HCT116 (cell line): ENCODE measurements at regions not wholly inside any gene's neighbourhood (a gene's known extent, or its start where the extent isn't known, plus 50 kb on each side); places are given as distances from the start of the nearest gene placed in this dataset.

Source experiments
- ATAC-seq: fragments of 200-7000 bp; cut with Tn5 transposase; 2 replicates; pipeline ENCODE4 v1.9.1; 2020; ENCODE audit warnings: mild to moderate bottlenecking, moderate library complexity
- BruUV-seq: library from RNA; stranded (reverse); fragments of 400-500 nt; replicated peaks from 2 replicates; lab custom pipeline; 2021; lab: Mats Ljungman, UMichigan
- CTCF ChIA-PET: fragments of 300-600 bp; sonication (Branson Sonifier 250); formaldehyde crosslinking; loops from one replicate; lab custom pipeline; 2021; ENCODE audit warnings: antibody characterized with exemption; lab: Charles Lee
- POLR2A ChIA-PET: fragments of 300-600, 350-600 bp; sonication (Branson Sonifier 250); formaldehyde crosslinking; loops from one replicate; lab custom pipeline; 2021; ENCODE audit warnings: antibody characterized with exemption; lab: Charles Lee
- RAD21 ChIA-PET, 2 experiments: fragments of 300-600 bp; sonication (Branson Sonifier 250); formaldehyde crosslinking; loops; one replicate each; lab custom pipeline; 2023; ENCODE audit warnings: low total read pairs in 2 of 2; ENCODE audit not compliant: uncharacterized antibody in 2 of 2, unreplicated experiment in 2 of 2, low non-redundant PET in 1 of 2; lab: Charles Lee
- DNase-seq: peaks from one replicate; pipeline ENCODE4 v3.0.0-alpha.2; 2010; ENCODE audit warnings: low read depth, low spot score
- H2AFZ ChIP-seq: fragments of 200-600 bp; shearing (Covaris generic), sonication (generic); 2 replicates; pipeline ENCODE4 v1.6.1; 2017; ENCODE audit warnings: low read depth, mixed run types, mixed read lengths, antibody characterized with exemption, low read length; ENCODE audit not compliant: poor library complexity, severe bottlenecking
- H3K27ac ChIP-seq: 2 replicates; pipeline ENCODE4 v1.5.1; 2012; ENCODE audit warnings: low read depth, low read length
- H3K27me3 ChIP-seq: fragments of 200-600 bp; sonication (generic); 2 replicates; pipeline ENCODE4 v1.6.1; 2016; ENCODE audit warnings: mixed run types, low read length, mixed read lengths; ENCODE audit not compliant: insufficient read depth
- H3K36me3 ChIP-seq, 2 experiments: fragments of 200-500 bp in 1 of 2; fragments of 200-600 bp in 1 of 2; sonication (Bioruptor generic) in 1 of 2; sonication (generic) in 1 of 2; 2 replicates each; pipeline versions ENCODE4 v1.5.1 to v1.6.1; 2014 to 2016; ENCODE audit warnings: low read length in 2 of 2, inconsistent platforms in 1 of 2, mixed read lengths in 1 of 2, mixed run types in 1 of 2; ENCODE audit not compliant: insufficient read depth in 2 of 2, control insufficient read depth in 1 of 2
- H3K4me1 ChIP-seq, 2 experiments: fragments of 200-600 bp in 1 of 2; sonication (generic) in 1 of 2; 2 replicates each; pipeline versions ENCODE4 v1.5.1 to v1.6.1; 2012 to 2017; ENCODE audit warnings: low read length in 2 of 2, inconsistent platforms in 1 of 2, mild to moderate bottlenecking in 1 of 2, mixed read lengths in 1 of 2, mixed run types in 1 of 2, moderate library complexity in 1 of 2; ENCODE audit not compliant: insufficient read depth in 2 of 2, control insufficient read depth in 1 of 2
- H3K4me2 ChIP-seq: fragments of 200-600 bp; sonication (generic); 2 replicates; pipeline ENCODE4 v1.6.1; 2017; ENCODE audit warnings: mixed run types, low read length, mixed read lengths
- H3K4me3 ChIP-seq, 2 experiments: fragments of 200-600 bp in 1 of 2; sonication (generic) in 1 of 2; replicated peaks in 1 of 2; 2 replicates each; pipeline ENCODE4 v1.5.1; 2011 to 2016; ENCODE audit warnings: low read length in 2 of 2, control low read depth in 1 of 2, low read depth in 1 of 2, mild to moderate bottlenecking in 1 of 2, mixed read lengths in 1 of 2, mixed run types in 1 of 2
- H3K79me2 ChIP-seq: fragments of 200-600 bp; sonication (generic); 2 replicates; pipeline ENCODE4 v1.6.1; 2017; ENCODE audit warnings: mild to moderate bottlenecking, mixed run types, low read length, moderate library complexity, mixed read lengths; ENCODE audit not compliant: insufficient read depth
- H3K9ac ChIP-seq: fragments of 200-600 bp; sonication (generic); 2 replicates; pipeline ENCODE4 v1.6.1; 2016; ENCODE audit warnings: low read length, mixed read lengths
- H3K9me2 ChIP-seq: fragments of 200-600 bp; sonication (generic), shearing (Covaris generic); 2 replicates; pipeline ENCODE4 v1.6.1; 2017; ENCODE audit warnings: mixed run types, mild to moderate bottlenecking, moderate library complexity; ENCODE audit not compliant: insufficient read depth
- H3K9me3 ChIP-seq, 2 experiments: fragments of 200-500 bp in 1 of 2; fragments of 200-600 bp in 1 of 2; sonication (Bioruptor generic) in 1 of 2; sonication (generic) in 1 of 2; 2 replicates each; pipeline ENCODE4 v1.6.1; 2014 to 2017; ENCODE audit warnings: low read length in 2 of 2, mixed read lengths in 2 of 2, inconsistent platforms in 1 of 2, low read depth in 1 of 2, mild to moderate bottlenecking in 1 of 2, mixed run types in 1 of 2, moderate library complexity in 1 of 2; ENCODE audit not compliant: control insufficient read depth in 1 of 2, insufficient read depth in 1 of 2
- H4K20me1 ChIP-seq: fragments of 200-600 bp; sonication (generic), shearing (Covaris generic); 2 replicates; pipeline ENCODE4 v1.6.1; 2017; ENCODE audit warnings: mixed run types, mild to moderate bottlenecking, moderate library complexity; ENCODE audit not compliant: insufficient read depth
- POLR2A ChIP-seq: IDR thresholded peaks from 2 replicates; pipeline ENCODE4 v1.7.0; 2011; ENCODE audit warnings: borderline replicate concordance; ENCODE audit not compliant: insufficient read depth, insufficient read length; ENCODE audit errors: extremely low read depth
- POLR2AphosphoS5 ChIP-seq: IDR thresholded peaks from 2 replicates; pipeline ENCODE4 v1.6.1; 2011; ENCODE audit warnings: mild to moderate bottlenecking, low read depth, low read length, moderate library complexity
- RAD21 ChIP-seq: IDR thresholded peaks from 2 replicates; pipeline ENCODE4 v1.6.1; 2012; ENCODE audit warnings: low read depth, mild to moderate bottlenecking
- REST ChIP-seq: IDR thresholded peaks from 2 replicates; pipeline ENCODE4 v1.6.1; 2012; ENCODE audit warnings: low read depth
- YY1 ChIP-seq: IDR thresholded peaks from 2 replicates; pipeline ENCODE4 v1.6.1; 2011; ENCODE audit warnings: low read length, low read depth, moderate library complexity, mild to moderate bottlenecking; ENCODE audit not compliant: insufficient replicate concordance; ENCODE audit errors: extremely low read depth
- ZBTB33 ChIP-seq: IDR thresholded peaks from 2 replicates; pipeline ENCODE4 v1.6.1; 2011; ENCODE audit warnings: mild to moderate bottlenecking, low read length, moderate library complexity; ENCODE audit not compliant: insufficient replicate concordance; ENCODE audit errors: extremely low read depth
- intact Hi-C: fragments of 100-400 bp; cut with micrococcal nuclease; formaldehyde crosslinking; loops from 2 replicates; pipeline ENCODE4 v1.10.0; 2022

GRCh38 chr16:86730597-86730996 lies 152.2 kb downstream of the FOXL1 start:
- CTCF ChIA-PET = interaction anchor here (0.9 kb wide), 1 partner anchor 30 kb away, joined by 3 read pairs; no protein-coding TSS in a partner anchor
- H3K27me3 ChIP-seq = peaks cover 73% of the 10 kb centered on the region
- H3K4me3 ChIP-seq = no peak overlapping the region
- no TSS peak for BruUV-seq
- no peak overlapping the region for H3K9ac ChIP-seq
- H3K27ac ChIP-seq = no peak overlapping the region
- RAD21 ChIA-PET = no interaction called here
- no peak for DNase-seq
- H2AFZ ChIP-seq = no peak overlapping the region
- no peaks in the 10 kb centered on the region for H3K79me2 ChIP-seq
- TF ChIP-seq YY1 (no peak), ZBTB33 (no peak), RAD21 (no peak), POLR2AphosphoS5 (no peak), POLR2A (no peak), REST (no peak)
- TF ChIP-seq, all 23 proteins: peak for 0
- ATAC-seq = no peak
- intact Hi-C loops = no loop called here
- Histone ChIP-seq H3K9me2 (no peaks in the 10 kb centered on the region), H4K20me1 (no peaks in the 10 kb centered on the region), H3K4me1 (no peaks in the 10 kb centered on the region), H3K36me3 (no peaks in the 10 kb centered on the region), H3K4me2 (no peak overlapping the region), H3K9me3 (no peaks in the 10 kb centered on the region)
- POLR2A ChIA-PET = no interaction called here
